ENCODE measurements at regions not wholly inside any gene's neighbourhood (a gene's known extent, or its start where the extent isn't known, plus 50 kb on each side); places are given as distances from the start of the nearest gene placed in this dataset.

DNA sequence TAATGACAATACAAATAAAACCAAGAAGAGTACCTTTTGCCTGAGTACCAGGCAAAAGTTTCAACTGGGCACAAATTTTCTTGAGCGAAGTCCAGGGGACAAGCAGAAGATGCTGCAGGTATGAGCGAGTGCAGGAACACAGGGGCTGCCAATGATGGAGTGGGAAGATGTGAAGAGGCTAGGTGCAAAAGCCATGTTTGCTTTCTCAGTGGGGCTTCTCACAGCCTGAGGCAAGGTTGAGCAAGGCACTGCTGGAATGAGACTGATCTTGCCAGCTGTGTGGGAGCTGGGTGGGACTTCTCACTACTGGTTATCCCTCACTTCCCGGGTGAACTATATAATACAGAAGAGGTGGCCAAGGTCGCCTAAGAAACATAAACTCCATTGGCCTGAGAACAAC is 1200.7 kb downstream of the SLITRK1 start:
- no peak for TF ChIP-seq CTCF (conservative IDR thresholded peaks at IDR 0.05)
- no peak for TF ChIP-seq ZFX (IDR thresholded peaks at IDR 0.05)
